ENCODE measurements at regions not wholly inside any gene's neighbourhood (a gene's known extent, or its start where the extent isn't known, plus 50 kb on each side); places are given as distances from the start of the nearest gene placed in this dataset.

- TF ChIP-seq CTCF (IDR thresholded peaks at IDR 0.05) (no peak), POLR2A (IDR thresholded peaks at IDR 0.05) (no peak)
Observed at GRCh38 chr1:170357750-170358149, 174.2 kb upstream of the GORAB start.

All from heart left ventricle (tissue), 13 donors.